ENCODE measurements at regions not wholly inside any gene's neighbourhood (a gene's known extent, or its start where the extent isn't known, plus 50 kb on each side); places are given as distances from the start of the nearest gene placed in this dataset.
A peak's percentile ranks its signal among the peaks of the same experiment; 100 is the strongest.
"Not testable (repeated sequence)": the region's sequence is repeated elsewhere in the genome, so short reads cannot be mapped to it uniquely, and the experiment has no call there.

DNA sequence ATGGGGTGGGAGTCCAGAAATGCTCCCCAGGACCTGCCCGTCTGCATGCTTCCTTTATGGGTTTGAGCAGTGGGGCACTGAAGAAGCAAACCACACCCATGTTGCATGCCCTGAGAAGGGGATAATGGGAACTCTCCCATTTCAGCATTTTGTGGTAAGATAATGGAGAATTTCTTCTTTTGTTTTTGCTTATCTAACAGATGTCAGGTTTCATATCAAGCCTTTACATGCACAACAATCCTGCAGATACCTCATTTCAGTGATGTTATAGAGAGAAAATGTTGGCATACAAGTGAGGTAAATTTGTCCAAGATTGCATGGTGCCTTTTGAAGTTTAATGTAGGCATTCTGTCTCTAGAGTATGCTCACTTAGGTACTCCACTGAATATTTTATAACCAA, 177.0 kb downstream of the ALX1 start:
- Mint-ChIP-seq H3K4me3 (no peak overlapping the region), H3K27ac (no peak overlapping the region), H3K27me3 (peaks cover 2% of the 10 kb centered on the region), H3K36me3 (no peaks in the 10 kb centered on the region), H3K4me1 (no peaks in the 10 kb centered on the region), H3K9me3 (no peaks in the 10 kb centered on the region)

GRCh38 chr12:85461127-85461526, 181.1 kb downstream of the ALX1 start:
- Mint-ChIP-seq H3K36me3 (peaks cover 1% of the 10 kb centered on the region), H3K27ac (peak overlapping the region in 1 of 3 donors; percentile 78), H3K4me1 (no peaks in the 10 kb centered on the region), H3K9me3 (peaks cover 0 to 2% (median 2%) of the 10 kb centered on the region in 3 donors), H3K27me3 (peaks cover 2% of the 10 kb centered on the region), H3K4me3 (no peak overlapping the region)

DNA sequence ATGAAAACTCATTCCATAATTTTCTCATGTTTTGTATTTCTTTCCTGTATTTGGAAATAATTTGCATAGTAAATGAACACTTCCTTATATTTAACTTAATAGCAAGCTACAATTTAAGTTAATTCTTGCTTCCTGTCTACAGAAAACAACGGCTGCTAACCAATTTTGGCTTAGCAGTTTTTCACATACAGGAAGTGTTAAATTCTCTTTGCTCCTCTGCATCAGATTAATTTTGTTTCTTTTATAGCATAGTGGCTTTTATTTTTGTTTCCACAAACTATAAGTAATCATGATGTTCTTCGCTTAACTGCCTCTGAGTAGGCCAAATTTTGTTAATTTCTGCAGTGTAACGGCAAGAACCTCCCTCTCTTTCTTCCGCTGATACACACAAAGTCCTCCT, 182.9 kb downstream of the ALX1 start:
- H3K36me3 Mint-ChIP-seq = peaks cover 1% of the 10 kb centered on the region
- no peaks in the 10 kb centered on the region for H3K4me1 Mint-ChIP-seq
- no peak overlapping the region for H3K4me3 Mint-ChIP-seq
- no peak overlapping the region for H3K27ac Mint-ChIP-seq
- H3K27me3 Mint-ChIP-seq = no peaks in the 10 kb centered on the region
- peaks cover 0 to 2% (median 2%) of the 10 kb centered on the region in 3 donors for H3K9me3 Mint-ChIP-seq

DNA sequence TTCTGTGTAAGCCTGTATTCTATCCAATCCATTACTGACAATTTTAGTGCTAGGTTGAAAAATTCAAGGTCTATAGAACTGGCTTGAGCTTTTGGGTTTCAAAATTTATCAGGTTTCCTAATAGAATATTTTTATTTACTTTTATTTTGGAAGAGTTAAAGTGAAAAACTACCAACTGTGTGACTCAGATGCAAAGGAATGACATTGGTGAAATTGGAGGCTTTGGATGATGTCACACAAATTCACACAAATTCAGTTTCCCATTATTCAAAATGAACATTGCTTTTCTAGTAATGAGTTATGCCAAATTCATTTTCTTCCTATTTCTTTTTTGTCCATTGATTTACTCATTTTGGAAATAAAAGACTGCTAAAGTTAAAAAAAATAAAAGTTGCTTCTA, 186.9 kb downstream of the ALX1 start:
- Mint-ChIP-seq H3K27me3 (peaks cover 5% of the 10 kb centered on the region), H3K4me3 (no peak overlapping the region), H3K9me3 (peaks cover 3 to 9% (median 7%) of the 10 kb centered on the region in 3 donors), H3K4me1 (peaks cover 6 to 15% (median 11%) of the 10 kb centered on the region in 3 donors), H3K36me3 (peaks cover 1% of the 10 kb centered on the region), H3K27ac (no peak overlapping the region)

DNA sequence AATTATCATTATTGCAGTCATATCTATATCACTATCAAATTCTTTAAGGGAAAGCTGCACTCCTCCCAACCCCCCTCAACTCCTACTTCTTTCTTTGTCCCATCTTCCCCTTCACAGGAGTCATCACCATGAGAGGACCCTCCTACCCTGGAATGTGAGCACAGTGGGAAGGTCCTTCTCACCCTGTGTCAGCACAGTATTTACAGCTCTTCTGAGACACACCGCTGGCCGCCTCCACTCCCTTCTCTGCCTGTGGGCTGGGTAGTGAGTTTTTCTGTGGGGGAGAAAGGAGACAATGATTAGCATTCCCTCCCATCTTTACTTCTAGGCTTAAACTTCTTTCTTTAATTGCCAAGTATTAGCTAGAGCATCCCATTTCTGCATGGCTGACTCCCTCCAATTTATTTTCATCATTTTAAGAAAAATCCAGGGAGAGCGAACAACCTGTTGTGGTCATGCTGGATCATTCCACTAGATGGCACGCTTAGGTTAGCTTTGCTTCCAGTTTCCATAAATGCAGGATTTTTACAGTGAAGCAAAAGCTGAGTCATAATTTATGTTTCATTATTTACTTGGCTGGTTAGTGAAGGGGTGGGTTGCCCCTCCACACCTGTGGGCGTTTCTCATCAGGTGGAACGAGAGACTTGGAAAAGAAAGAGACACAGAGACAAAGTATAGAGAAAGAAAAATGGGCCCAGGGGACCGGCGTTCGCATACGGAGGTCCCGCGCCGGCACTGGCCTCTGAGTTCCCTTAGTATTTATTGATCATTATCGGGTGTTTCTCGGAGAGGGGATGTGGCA, 188.5 kb downstream of the ALX1 start:
- Mint-ChIP-seq H3K27me3 (peaks cover 5% of the 10 kb centered on the region), H3K4me3 (peak overlapping the region; percentile 50 to 94 (median 85)), H3K9me3 (peaks cover 3 to 9% (median 7%) of the 10 kb centered on the region in 3 donors), H3K4me1 (peaks cover 6 to 15% (median 11%) of the 10 kb centered on the region in 3 donors), H3K27ac (no peak overlapping the region), H3K36me3 (peaks cover 1% of the 10 kb centered on the region)

DNA sequence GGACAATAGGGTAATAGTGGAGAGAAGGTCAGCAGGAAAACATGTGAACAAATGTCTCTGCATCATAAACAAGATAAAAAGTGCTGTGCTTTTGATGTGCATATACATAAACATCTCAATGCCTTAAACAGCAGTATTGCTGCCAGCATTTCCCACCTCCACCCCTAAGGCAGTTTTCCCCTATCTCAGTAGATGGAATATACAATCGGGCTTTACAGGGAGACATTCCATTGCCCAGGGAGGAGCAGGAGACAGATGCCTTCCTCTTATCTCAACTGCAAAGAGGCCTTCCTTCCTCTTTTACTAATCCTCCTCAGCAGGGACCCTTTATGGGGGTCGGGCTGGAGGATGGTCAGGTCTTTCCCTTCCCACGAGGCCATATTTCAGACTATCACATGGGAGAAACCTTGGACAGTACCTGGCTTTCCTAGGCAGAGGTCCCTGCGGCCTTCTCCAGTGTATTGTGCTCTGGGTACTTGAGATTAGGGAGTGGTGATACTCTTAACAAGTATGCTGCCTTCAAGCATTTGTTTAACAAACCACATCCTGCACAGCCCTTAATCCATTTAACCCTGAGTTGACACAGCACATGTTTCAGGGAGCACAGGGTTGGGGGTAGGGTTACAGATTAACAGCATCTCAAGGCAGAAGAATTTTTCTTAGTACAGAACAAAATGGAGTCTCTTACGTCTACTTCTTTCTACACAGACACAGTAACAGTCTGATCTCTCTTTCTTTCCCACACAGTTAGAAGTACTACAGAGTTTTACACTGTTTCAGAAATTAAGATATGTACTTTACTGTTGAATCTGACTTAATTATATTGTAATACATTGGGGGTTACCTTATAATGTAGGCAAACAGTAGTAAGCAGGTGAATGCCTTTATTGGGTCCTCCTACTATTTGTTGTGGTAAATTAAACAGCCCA, 189.4 kb downstream of the ALX1 start:
- not testable (repeated sequence) for H3K36me3 Mint-ChIP-seq, H3K27ac Mint-ChIP-seq, H3K9me3 Mint-ChIP-seq, H3K27me3 Mint-ChIP-seq
- peak overlapping the region; percentile 50 to 94 (median 85) for H3K4me3 Mint-ChIP-seq
- H3K4me1 Mint-ChIP-seq = peaks cover 6 to 15% (median 11%) of the 10 kb centered on the region in 3 donors

DNA sequence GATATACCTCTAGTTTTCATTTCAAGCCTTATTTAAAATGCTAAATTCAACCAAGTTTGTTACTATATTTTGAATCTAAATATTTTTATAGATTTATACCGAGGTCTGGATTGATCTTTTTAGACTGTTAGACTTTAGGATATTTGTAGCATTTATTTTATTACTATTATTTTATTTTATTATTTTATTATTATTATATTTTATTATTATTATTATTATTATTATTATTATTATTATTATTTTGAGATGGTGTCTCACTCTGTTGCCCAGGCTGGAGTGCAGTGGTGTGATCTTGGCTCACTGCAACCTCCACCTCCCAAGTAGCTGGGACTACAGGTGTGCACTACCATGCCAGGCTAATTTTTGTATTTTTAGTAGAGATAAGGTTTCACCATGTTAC, 195.3 kb downstream of the ALX1 start:
- not testable (repeated sequence) for H3K36me3 Mint-ChIP-seq, H3K9me3 Mint-ChIP-seq, H3K27me3 Mint-ChIP-seq, H3K4me3 Mint-ChIP-seq, H3K4me1 Mint-ChIP-seq, H3K27ac Mint-ChIP-seq

DNA sequence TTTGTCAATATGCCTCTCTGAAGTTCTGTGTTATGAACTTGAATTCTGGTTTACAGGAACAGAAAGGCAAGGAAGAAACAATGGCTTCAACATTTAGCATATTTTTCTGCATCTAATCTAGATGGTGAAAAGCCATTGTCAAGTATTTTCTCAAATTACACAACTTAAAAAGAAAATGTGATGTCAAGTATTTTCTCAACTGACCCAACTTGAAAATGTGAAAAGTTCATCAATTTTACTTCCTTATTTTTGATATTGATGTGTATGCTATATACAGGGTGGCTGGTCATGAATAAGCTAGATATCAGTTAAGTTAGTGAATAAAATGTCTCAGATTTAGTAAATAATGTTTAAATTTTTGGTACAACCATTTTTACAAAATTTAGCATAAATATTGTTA, 196.7 kb downstream of the ALX1 start:
- H3K27me3 Mint-ChIP-seq = no peaks in the 10 kb centered on the region
- no peaks in the 10 kb centered on the region for H3K36me3 Mint-ChIP-seq
- H3K27ac Mint-ChIP-seq = no peak overlapping the region
- no peaks in the 10 kb centered on the region for H3K9me3 Mint-ChIP-seq
- no peaks in the 10 kb centered on the region for H3K4me1 Mint-ChIP-seq
- H3K4me3 Mint-ChIP-seq = no peak overlapping the region

GRCh38 chr12:85484387-85484786, 204.4 kb downstream of the ALX1 start:
- H3K9me3 Mint-ChIP-seq = no peaks in the 10 kb centered on the region
- no peaks in the 10 kb centered on the region for H3K36me3 Mint-ChIP-seq
- no peak overlapping the region for H3K27ac Mint-ChIP-seq
- no peak overlapping the region for H3K4me3 Mint-ChIP-seq
- no peaks in the 10 kb centered on the region for H3K4me1 Mint-ChIP-seq
- no peaks in the 10 kb centered on the region for H3K27me3 Mint-ChIP-seq

DNA sequence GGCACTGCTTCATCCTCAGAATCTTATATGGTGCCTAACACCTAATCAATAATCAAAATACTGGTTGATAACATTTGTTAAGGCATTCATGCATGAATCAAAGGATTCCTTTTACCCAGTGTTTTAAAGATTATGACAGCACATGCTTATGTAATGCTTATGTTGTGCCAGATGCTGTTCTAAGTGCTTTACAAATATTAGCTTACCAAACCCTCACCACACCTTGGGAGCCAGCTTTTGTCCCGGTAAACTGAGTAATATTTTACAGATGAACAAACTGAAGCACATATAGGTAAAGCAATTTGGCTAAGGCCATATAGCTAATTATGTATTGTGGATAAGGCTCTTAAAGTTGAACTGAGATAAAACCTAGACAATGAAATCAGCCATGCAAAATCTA, 209.2 kb downstream of the ALX1 start:
- Mint-ChIP-seq H3K27ac (no peak overlapping the region), H3K9me3 (peaks cover 0 to 5% (median 3%) of the 10 kb centered on the region in 3 donors), H3K4me3 (no peak overlapping the region), H3K27me3 (no peaks in the 10 kb centered on the region), H3K36me3 (no peaks in the 10 kb centered on the region), H3K4me1 (no peaks in the 10 kb centered on the region)

DNA sequence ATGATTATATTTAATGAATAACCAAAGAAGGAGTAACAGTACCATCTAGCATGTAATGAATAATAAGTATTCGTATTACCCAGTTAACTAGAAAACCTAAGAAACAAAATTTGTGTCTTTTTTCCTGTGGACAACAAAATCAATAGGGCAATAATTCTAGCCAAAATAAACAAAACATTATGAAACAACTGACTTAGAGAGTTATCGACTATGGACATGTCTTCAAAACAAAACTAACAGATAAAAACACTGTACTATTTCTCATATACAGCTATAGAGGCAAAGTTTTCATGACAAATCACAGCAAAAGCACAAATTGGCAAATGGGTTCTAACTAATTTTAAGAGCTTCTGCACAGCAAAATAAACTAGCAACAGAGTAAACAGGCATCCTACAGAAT, 224.1 kb downstream of the ALX1 start:
- no peaks in the 10 kb centered on the region for H3K27me3 Mint-ChIP-seq
- H3K27ac Mint-ChIP-seq = no peak overlapping the region
- H3K4me3 Mint-ChIP-seq = no peak overlapping the region
- H3K4me1 Mint-ChIP-seq = peaks cover 0 to 2% (median 2%) of the 10 kb centered on the region in 3 donors
- no peaks in the 10 kb centered on the region for H3K36me3 Mint-ChIP-seq
- peaks cover 0 to 2% (median 0%) of the 10 kb centered on the region in 3 donors for H3K9me3 Mint-ChIP-seq

DNA sequence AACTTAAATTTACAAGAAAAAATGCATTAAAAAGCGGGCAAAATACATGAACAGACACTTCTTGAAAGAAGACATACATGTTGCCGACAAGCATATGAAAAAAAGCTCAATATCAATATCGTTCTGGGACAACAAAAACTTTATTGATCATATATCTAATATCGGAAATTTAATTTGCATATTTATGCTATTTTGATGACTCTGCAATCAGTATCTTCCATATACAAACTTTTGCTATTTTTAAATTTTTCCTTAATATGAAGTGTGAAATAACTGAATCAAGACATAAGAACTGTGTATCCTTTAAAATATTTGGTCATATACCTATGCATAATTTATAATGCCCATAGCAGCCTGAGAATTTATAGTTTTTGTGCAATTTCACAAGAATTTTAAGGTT, 224.6 kb downstream of the ALX1 start:
- peaks cover 0 to 5% (median 4%) of the 10 kb centered on the region in 3 donors for H3K4me1 Mint-ChIP-seq
- H3K9me3 Mint-ChIP-seq = peaks cover 0 to 2% (median 0%) of the 10 kb centered on the region in 3 donors
- H3K36me3 Mint-ChIP-seq = no peaks in the 10 kb centered on the region
- H3K27me3 Mint-ChIP-seq = no peaks in the 10 kb centered on the region
- no peak overlapping the region for H3K4me3 Mint-ChIP-seq
- no peak overlapping the region for H3K27ac Mint-ChIP-seq

DNA sequence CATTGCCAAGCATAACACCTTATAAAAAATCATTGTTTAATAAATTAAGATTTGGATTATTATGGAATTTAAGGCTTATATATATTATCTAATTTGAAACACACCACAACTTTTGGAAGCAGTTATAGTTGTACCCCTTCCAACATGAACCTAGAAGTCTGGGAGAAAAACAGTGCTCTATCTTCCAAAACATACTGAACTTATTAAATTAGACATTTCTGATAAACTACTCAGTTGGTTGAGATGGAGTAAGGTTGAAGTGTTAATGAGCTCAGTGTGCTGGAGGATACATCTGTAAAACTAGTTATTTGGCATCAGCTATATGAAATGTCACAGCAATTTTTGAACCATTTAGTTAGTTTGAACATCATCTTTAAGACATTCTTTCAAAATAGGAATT, 227.4 kb downstream of the ALX1 start:
- Mint-ChIP-seq H3K27me3 (no peaks in the 10 kb centered on the region), H3K27ac (no peak overlapping the region), H3K4me3 (no peak overlapping the region), H3K4me1 (peaks cover 0 to 7% (median 6%) of the 10 kb centered on the region in 3 donors), H3K36me3 (no peaks in the 10 kb centered on the region), H3K9me3 (peaks cover 0 to 2% (median 0%) of the 10 kb centered on the region in 3 donors)

DNA sequence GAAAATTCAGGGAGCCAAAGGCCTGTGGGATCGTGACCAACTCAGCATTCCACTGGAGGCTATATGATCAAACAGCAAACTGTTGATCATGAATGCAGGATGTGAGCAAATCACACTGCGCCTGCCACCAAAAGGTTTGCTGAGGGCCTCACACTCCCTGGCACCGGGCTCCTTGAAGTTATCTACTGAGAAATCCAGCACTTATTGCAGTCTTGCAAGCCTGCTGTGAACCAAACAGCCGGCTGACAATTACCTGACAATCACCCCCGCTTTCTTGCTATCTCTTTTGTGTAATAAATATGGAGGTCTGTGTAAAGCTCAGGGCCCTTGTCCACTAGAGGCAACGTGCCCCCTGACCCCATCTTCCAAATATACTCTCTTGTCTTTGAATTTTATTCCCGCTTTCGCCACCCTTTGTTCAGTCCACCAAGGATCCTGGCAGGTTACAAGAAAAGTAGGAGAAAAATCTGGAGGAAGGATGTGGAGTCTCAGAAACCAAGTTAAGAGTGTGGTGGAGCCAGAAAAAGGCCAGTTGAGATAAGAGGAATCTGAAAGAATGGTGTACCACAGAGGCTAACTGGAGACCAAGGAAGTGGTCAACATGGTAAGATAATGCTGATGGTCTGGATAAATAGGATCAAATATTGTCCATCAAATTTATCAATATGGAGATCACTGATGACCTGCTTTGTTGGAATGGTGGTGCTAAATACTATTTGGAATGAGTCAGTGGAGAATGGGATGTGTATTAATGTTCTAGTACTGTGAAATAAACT, 229.2 kb downstream of the ALX1 start:
- Mint-ChIP-seq H3K27me3 (no peaks in the 10 kb centered on the region), H3K36me3 (no peaks in the 10 kb centered on the region), H3K4me3 (no peak overlapping the region), H3K27ac (no peak overlapping the region), H3K4me1 (peaks cover 0 to 7% (median 6%) of the 10 kb centered on the region in 3 donors), H3K9me3 (peaks cover 0 to 2% (median 0%) of the 10 kb centered on the region in 3 donors)

GRCh38 chr12:85509857-85510256, 229.8 kb downstream of the ALX1 start:
- no peak overlapping the region for H3K27ac Mint-ChIP-seq
- H3K9me3 Mint-ChIP-seq = peaks cover 0 to 2% (median 0%) of the 10 kb centered on the region in 3 donors
- peaks cover 0 to 7% (median 6%) of the 10 kb centered on the region in 3 donors for H3K4me1 Mint-ChIP-seq
- H3K4me3 Mint-ChIP-seq = no peak overlapping the region
- H3K36me3 Mint-ChIP-seq = no peaks in the 10 kb centered on the region
- H3K27me3 Mint-ChIP-seq = no peaks in the 10 kb centered on the region
